ENCODE measurements at regions not wholly inside any gene's neighbourhood (a gene's known extent, or its start where the extent isn't known, plus 50 kb on each side); places are given as distances from the start of the nearest gene placed in this dataset.

- TF ChIP-seq FOXK2 (IDR thresholded peaks at IDR 0.05): no peak
- TF ChIP-seq ARNT (IDR thresholded peaks at IDR 0.05): no peak
- no peak for TF ChIP-seq SP1 (IDR thresholded peaks at IDR 0.05)
- no peak for TF ChIP-seq ELF4 (IDR thresholded peaks at IDR 0.05)
- TF ChIP-seq BHLHE40 (IDR thresholded peaks at IDR 0.05; ENCODE audit: borderline replicate concordance): no peak
- no peak for TF ChIP-seq FOXM1 (IDR thresholded peaks at IDR 0.05; ENCODE audit: borderline replicate concordance)
These were observed 292.6 kb upstream of the SYT1 start for GRCh38 chr12:78571953-78572352.

Data from HEK293T (cell line).